Testis (tissue), 2 donors: ENCODE measurements at regions not wholly inside any gene's neighbourhood (a gene's known extent, or its start where the extent isn't known, plus 50 kb on each side); places are given as distances from the start of the nearest gene placed in this dataset.

ENCODE experiments used
- CTCF ChIP-seq, 3 experiments: fragments of 450-650 bp in 2 of 3; fragments of 200-600 bp in 1 of 3; sonication (generic) in 1 of 3; IDR thresholded peaks; one replicate each; pipeline ENCODE4 v1.5.1; 2016 to 2019; ENCODE audit warnings: antibody characterized with exemption in 3 of 3, mild to moderate bottlenecking in 2 of 3, moderate library complexity in 1 of 3
- POLR2A ChIP-seq: fragments of 450-650 bp; IDR thresholded peaks from one replicate; pipeline ENCODE4 v1.6.1; 2017; ENCODE audit warnings: antibody characterized with exemption, mild to moderate bottlenecking, moderate library complexity

- TF ChIP-seq POLR2A (no peak), CTCF (IDR thresholded peaks at IDR 0.05) (no peak)
Measured at GRCh38 chr2:215644233-215644897, 208.5 kb upstream of the FN1 start.
